Testis (tissue), 2 donors: ENCODE measurements at regions not wholly inside any gene's neighbourhood (a gene's known extent, or its start where the extent isn't known, plus 50 kb on each side); places are given as distances from the start of the nearest gene placed in this dataset.

ENCODE experiments used
- POLR2A ChIP-seq: fragments of 450-650 bp; IDR thresholded peaks from one replicate; pipeline ENCODE4 v1.6.1; 2017; ENCODE audit warnings: antibody characterized with exemption, mild to moderate bottlenecking, moderate library complexity
- TF ChIP-seq, protein P1 (sequence below), 3 experiments: fragments of 450-650 bp in 2 of 3; fragments of 200-600 bp in 1 of 3; sonication (generic) in 1 of 3; IDR thresholded peaks; one replicate each; pipeline ENCODE4 v1.5.1; 2016 to 2019; ENCODE audit warnings: antibody characterized with exemption in 3 of 3, mild to moderate bottlenecking in 2 of 3, moderate library complexity in 1 of 3

DNA sequence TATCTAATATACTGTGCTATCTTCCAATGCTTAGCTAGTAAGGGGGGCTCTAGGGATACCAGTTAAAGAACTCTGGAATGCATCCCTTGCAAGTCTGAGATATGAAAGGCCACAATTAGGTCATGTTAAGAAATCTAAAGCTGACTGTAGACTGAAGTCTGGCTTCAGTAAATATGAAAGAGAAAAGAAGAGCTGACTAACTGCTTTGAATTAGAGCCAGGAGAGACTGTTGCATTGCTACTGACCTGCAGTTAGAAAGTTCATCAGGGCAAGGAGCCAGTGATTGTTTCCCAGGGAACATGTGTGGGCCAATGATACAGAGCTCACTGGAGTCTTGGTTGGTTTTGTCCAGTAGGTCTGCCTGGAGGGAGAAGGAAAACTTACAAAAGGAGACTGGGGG lies 472.1 kb upstream of the TNC start:
- TF ChIP-seq, protein P1, sequence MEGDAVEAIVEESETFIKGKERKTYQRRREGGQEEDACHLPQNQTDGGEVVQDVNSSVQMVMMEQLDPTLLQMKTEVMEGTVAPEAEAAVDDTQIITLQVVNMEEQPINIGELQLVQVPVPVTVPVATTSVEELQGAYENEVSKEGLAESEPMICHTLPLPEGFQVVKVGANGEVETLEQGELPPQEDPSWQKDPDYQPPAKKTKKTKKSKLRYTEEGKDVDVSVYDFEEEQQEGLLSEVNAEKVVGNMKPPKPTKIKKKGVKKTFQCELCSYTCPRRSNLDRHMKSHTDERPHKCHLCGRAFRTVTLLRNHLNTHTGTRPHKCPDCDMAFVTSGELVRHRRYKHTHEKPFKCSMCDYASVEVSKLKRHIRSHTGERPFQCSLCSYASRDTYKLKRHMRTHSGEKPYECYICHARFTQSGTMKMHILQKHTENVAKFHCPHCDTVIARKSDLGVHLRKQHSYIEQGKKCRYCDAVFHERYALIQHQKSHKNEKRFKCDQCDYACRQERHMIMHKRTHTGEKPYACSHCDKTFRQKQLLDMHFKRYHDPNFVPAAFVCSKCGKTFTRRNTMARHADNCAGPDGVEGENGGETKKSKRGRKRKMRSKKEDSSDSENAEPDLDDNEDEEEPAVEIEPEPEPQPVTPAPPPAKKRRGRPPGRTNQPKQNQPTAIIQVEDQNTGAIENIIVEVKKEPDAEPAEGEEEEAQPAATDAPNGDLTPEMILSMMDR (IDR thresholded peaks at IDR 0.05) = no peak
- TF ChIP-seq POLR2A = no peak
